ENCODE measurements at regions not wholly inside any gene's neighbourhood (a gene's known extent, or its start where the extent isn't known, plus 50 kb on each side); places are given as distances from the start of the nearest gene placed in this dataset.

DNA sequence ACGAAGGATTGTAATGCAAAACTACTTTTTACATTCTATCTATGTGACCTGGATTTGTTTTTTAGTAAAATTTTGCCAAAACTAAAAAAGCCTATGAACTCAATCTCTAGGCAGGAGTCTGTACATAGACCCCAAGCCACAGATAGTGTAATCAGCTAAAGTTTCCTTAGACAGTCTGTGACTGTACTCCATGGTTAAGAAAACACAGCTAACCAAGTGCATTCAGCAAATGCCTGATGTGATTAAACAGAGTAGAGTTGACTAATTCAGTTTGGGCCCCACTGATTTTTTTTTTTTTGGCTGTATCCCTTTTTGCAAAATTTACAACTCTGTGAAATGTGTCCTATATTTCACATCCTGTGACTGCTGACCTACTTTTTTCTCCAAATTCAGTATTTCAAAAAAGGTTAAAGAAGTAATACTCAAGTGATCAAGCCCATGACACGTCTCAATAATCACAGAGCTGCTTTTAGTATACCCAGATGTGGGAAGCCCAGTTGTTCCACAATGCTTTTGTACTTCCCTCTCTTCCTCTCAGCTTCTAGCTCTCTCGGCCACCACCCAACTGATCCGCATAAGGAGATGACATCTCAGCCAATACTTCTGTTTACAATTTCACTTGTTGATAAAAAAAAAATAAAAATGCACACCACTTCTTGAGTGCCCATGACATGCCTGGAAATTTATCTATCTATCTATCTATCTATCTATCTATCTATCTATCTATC lies 108.8 kb upstream of the TBX18 start:
- no peak overlapping the region for H3K27ac ChIP-seq (ENCODE audit: insufficient read depth, low read length)
- no peak overlapping the region for H3K18ac ChIP-seq (ENCODE audit: low read depth, low read length)
- no peak overlapping the region for H2BK5ac ChIP-seq (ENCODE audit: low read depth, low read length, poor library complexity, severe bottlenecking)
- no peak overlapping the region for H4K5ac ChIP-seq (ENCODE audit: low read depth, low read length)
- H3K9me1 ChIP-seq (ENCODE audit: insufficient read depth, low read length): no peaks in the 10 kb centered on the region
- H3K4ac ChIP-seq (ENCODE audit: low read depth, low read length): no peak overlapping the region
- intact Hi-C loops (cut with micrococcal nuclease): no loop called here
- TF ChIP-seq CEBPB (IDR thresholded peaks at IDR 0.05; ENCODE audit: low read depth, low read length): no peak
- no peak overlapping the region for H2AFZ ChIP-seq (replicated peaks; ENCODE audit: low read length, poor library complexity)
- no peaks in the 10 kb centered on the region for H3K4me1 ChIP-seq (ENCODE audit: control insufficient read depth, insufficient read depth, low read length)
- BruUV-seq (replicated peaks): no TSS peak
- no peak overlapping the region for H3K9ac ChIP-seq (ENCODE audit: low read depth, low read length)
- H2AK9ac ChIP-seq (replicated peaks; ENCODE audit: low read depth, low read length, poor library complexity): no peak overlapping the region
- POLR2A ChIA-PET (ENCODE audit: unreplicated experiment): no interaction called here
- H2BK15ac ChIP-seq (ENCODE audit: low read depth, low read length): no peak overlapping the region
- no peaks in the 10 kb centered on the region for H4K20me1 ChIP-seq (ENCODE audit: insufficient read depth, low read length)
- H3K56ac ChIP-seq (ENCODE audit: extremely low read depth, insufficient read depth, low read length): no peak overlapping the region
- H4K91ac ChIP-seq (ENCODE audit: insufficient read depth, low read depth, low read length): no peak overlapping the region
- H2BK20ac ChIP-seq (ENCODE audit: low read depth, low read length): no peak overlapping the region
- no peak overlapping the region for H2AK5ac ChIP-seq (ENCODE audit: low read depth, low read length)
- no peaks in the 10 kb centered on the region for H3K9me3 ChIP-seq (ENCODE audit: control insufficient read depth, insufficient read depth, low read length)
- no peak overlapping the region for H3K14ac ChIP-seq (replicated peaks; ENCODE audit: low read depth, low read length)
- WGBS, 2 experiments (ENCODE audit: extremely low coverage in 2 of 2, insufficient read length in 1 of 2): no CpG with 5 or more reads among the region's 4 CpGs
- no peak overlapping the region for H3K23ac ChIP-seq (ENCODE audit: low read depth, low read length)
- H3K4me2 ChIP-seq (ENCODE audit: low read depth, low read length): no peak overlapping the region
- H3K79me1 ChIP-seq (ENCODE audit: low read depth in 1 of 2, low read length in 2 of 2): no peaks in the 10 kb centered on the region
- H3K36me3 ChIP-seq (ENCODE audit: control insufficient read depth, insufficient read depth, low read length): no peaks in the 10 kb centered on the region
- no peak overlapping the region for H3K4me3 ChIP-seq (ENCODE audit: insufficient read depth, low read depth, low read length)
- dilution Hi-C loops (cut with HindIII; ENCODE audit: low sequenced_read_pairs, unreplicated experiment): no loop called here
- H4K8ac ChIP-seq (ENCODE audit: low read depth in 2 of 2, low read length in 2 of 2): no peak overlapping the region
- ATAC-seq (ENCODE audit: low read depth) (no peak), DNase-seq (no peak)
- H3K27me3 ChIP-seq (ENCODE audit: control insufficient read depth, insufficient read depth, low read length): no peaks in the 10 kb centered on the region
- CTCF ChIA-PET: no interaction called here
- in situ Hi-C loops (cut with MboI; ENCODE audit: low sequenced_read_pairs): no loop called here
- H2BK120ac ChIP-seq (ENCODE audit: low read depth, low read length): no peak overlapping the region

Data from IMR-90 (cell line).